HEK293 (cell line): ENCODE measurements at regions not wholly inside any gene's neighbourhood (a gene's known extent, or its start where the extent isn't known, plus 50 kb on each side); places are given as distances from the start of the nearest gene placed in this dataset.

Source experiments
- CTCF ChIA-PET: fragments of 350-600 bp; formaldehyde crosslinking; extraction: SDS; loops from one replicate; lab custom pipeline; 2021; ENCODE audit warnings: antibody characterized with exemption; lab: Yijun Ruan, JAX
- POLR2A ChIA-PET: fragments of 300-600 bp; formaldehyde crosslinking; extraction: SDS; loops from one replicate; lab custom pipeline; 2020; ENCODE audit warnings: antibody characterized with exemption, inconsistent platforms; lab: Yijun Ruan, JAX
- H3K27ac ChIP-seq: fragments of 200-500 bp; sonication (Bioruptor generic); 2 replicates; pipeline ENCODE4 v1.5.1; 2014; ENCODE audit warnings: low read depth, low read length, control low read depth, inconsistent platforms; ENCODE audit errors: extremely low read depth
- H3K36me3 ChIP-seq, 2 experiments: fragments of 200-500 bp in 1 of 2; sonication (Bioruptor generic) in 1 of 2; 1 replicate in 1 of 2; 2 replicates in 1 of 2; pipeline ENCODE4 v1.5.1; 2014 to 2017; ENCODE audit warnings: inconsistent platforms in 2 of 2, low read length in 2 of 2; ENCODE audit not compliant: control insufficient read depth in 2 of 2, insufficient read depth in 1 of 2
- H3K4me1 ChIP-seq: fragments of 200-500 bp; sonication (Bioruptor generic); 2 replicates; pipeline ENCODE4 v1.5.1; 2014; ENCODE audit warnings: mild to moderate bottlenecking, low read length, inconsistent platforms; ENCODE audit not compliant: control insufficient read depth, insufficient read depth
- H3K4me3 ChIP-seq: 2 replicates; pipeline ENCODE4 v1.5.1; 2011; ENCODE audit warnings: low read depth, mild to moderate bottlenecking, control low read depth, low read length, moderate library complexity
- H3K9me3 ChIP-seq: fragments of 200-500 bp; sonication (Bioruptor generic); 2 replicates; pipeline ENCODE4 v1.5.1; 2014; ENCODE audit warnings: low read depth, low read length, inconsistent platforms; ENCODE audit not compliant: control insufficient read depth, insufficient read depth
- EGR2 ChIP-seq: fragments of 450-650 bp; formaldehyde crosslinking; IDR thresholded peaks from 2 replicates; pipeline ENCODE4 v1.5.1; 2016; ENCODE audit warnings: low read depth, missing biosample characterization, missing genetic modification characterization
- FEZF1 ChIP-seq: fragments of 450-650 bp; formaldehyde crosslinking; IDR thresholded peaks from 2 replicates; pipeline ENCODE4 v1.5.1; 2016; ENCODE audit warnings: missing biosample characterization, missing genetic modification characterization
- GLI2 ChIP-seq: fragments of 450-650 bp; formaldehyde crosslinking; IDR thresholded peaks from 2 replicates; pipeline ENCODE4; 2017; ENCODE audit warnings: missing biosample characterization, missing genetic modification characterization, low read depth, borderline replicate concordance
- IKZF3 ChIP-seq: fragments of 450-650 bp; IDR thresholded peaks from 2 replicates; pipeline ENCODE4 v1.5.0; 2018; ENCODE audit warnings: missing biosample characterization, mild to moderate bottlenecking, missing genetic modification characterization, moderate library complexity
- KLF10 ChIP-seq: fragments of 450-650 bp; IDR thresholded peaks from 2 replicates; pipeline ENCODE4 v1.5.1; 2018; ENCODE audit warnings: missing biosample characterization, mild to moderate bottlenecking, missing genetic modification characterization
- OSR2 ChIP-seq: fragments of 450-650 bp; formaldehyde crosslinking; IDR thresholded peaks from 2 replicates; pipeline ENCODE4 v1.5.1; 2016; ENCODE audit warnings: missing biosample characterization, missing genetic modification characterization
- PRDM10 ChIP-seq: fragments of 450-650 bp; formaldehyde crosslinking; IDR thresholded peaks from 2 replicates; pipeline ENCODE4 v1.5.1; 2016; ENCODE audit warnings: missing biosample characterization, missing genetic modification characterization
- PRDM6 ChIP-seq: fragments of 450-650 bp; formaldehyde crosslinking; IDR thresholded peaks from 2 replicates; pipeline ENCODE4 v1.5.1; 2017; ENCODE audit warnings: missing biosample characterization, missing genetic modification characterization
- RBAK ChIP-seq: fragments of 450-650 bp; formaldehyde crosslinking; IDR thresholded peaks from 2 replicates; pipeline ENCODE4 v1.5.1; 2016; ENCODE audit warnings: missing biosample characterization, missing genetic modification characterization
- ZEB2 ChIP-seq: fragments of 450-650 bp; formaldehyde crosslinking; IDR thresholded peaks from 2 replicates; pipeline ENCODE4 v1.5.1; 2016; ENCODE audit warnings: missing biosample characterization, missing genetic modification characterization
- ZFHX2 ChIP-seq: fragments of 450-650 bp; formaldehyde crosslinking; conservative IDR thresholded peaks from 2 replicates; pipeline ENCODE4 v1.5.1; 2016; ENCODE audit warnings: missing biosample characterization, missing genetic modification characterization
- ZFP69B ChIP-seq: fragments of 450-650 bp; formaldehyde crosslinking; IDR thresholded peaks from 2 replicates; pipeline ENCODE4 v1.5.1; 2016; ENCODE audit warnings: missing biosample characterization, missing genetic modification characterization
- ZIC2 ChIP-seq: fragments of 450-650 bp; formaldehyde crosslinking; IDR thresholded peaks from 2 replicates; pipeline ENCODE4 v1.5.1; 2016; ENCODE audit warnings: missing biosample characterization, missing genetic modification characterization
- ZNF174 ChIP-seq: fragments of 450-650 bp; formaldehyde crosslinking; IDR thresholded peaks from 2 replicates; pipeline ENCODE4 v1.5.0; 2017; ENCODE audit warnings: missing biosample characterization, mild to moderate bottlenecking, missing genetic modification characterization
- ZNF24 ChIP-seq: fragments of 450-650 bp; formaldehyde crosslinking; IDR thresholded peaks from 2 replicates; pipeline ENCODE4 v1.5.1; 2016; ENCODE audit warnings: missing biosample characterization, missing genetic modification characterization
- ZNF266 ChIP-seq: fragments of 450-650 bp; formaldehyde crosslinking; IDR thresholded peaks from 2 replicates; pipeline ENCODE4 v1.5.1; 2016; ENCODE audit warnings: missing biosample characterization, missing genetic modification characterization, low read depth
- ZNF549 ChIP-seq: fragments of 450-650 bp; IDR thresholded peaks from 2 replicates; pipeline ENCODE4 v1.5.1; 2018; ENCODE audit warnings: missing biosample characterization, missing genetic modification characterization, mild to moderate bottlenecking, inconsistent platforms, moderate library complexity
- ZNF626 ChIP-seq: fragments of 450-650 bp; sonication (Bioruptor Pico); formaldehyde crosslinking; IDR thresholded peaks from 2 replicates; pipeline ENCODE4 v1.5.1; 2018; ENCODE audit warnings: missing biosample characterization, missing genetic modification characterization, inconsistent platforms
- ZNF645 ChIP-seq: fragments of 450-650 bp; formaldehyde crosslinking; IDR thresholded peaks from 2 replicates; pipeline ENCODE4; 2016; ENCODE audit warnings: missing biosample characterization, missing genetic modification characterization
- ZNF664 ChIP-seq: fragments of 450-650 bp; formaldehyde crosslinking; IDR thresholded peaks from 2 replicates; pipeline ENCODE4 v1.5.1; 2016; ENCODE audit warnings: missing biosample characterization, missing genetic modification characterization
- ZNF701 ChIP-seq: fragments of 450-650 bp; formaldehyde crosslinking; IDR thresholded peaks from 2 replicates; pipeline ENCODE4 v1.5.1; 2016; ENCODE audit warnings: missing biosample characterization, missing genetic modification characterization
- ZNF843 ChIP-seq: fragments of 450-650 bp; formaldehyde crosslinking; IDR thresholded peaks from 2 replicates; pipeline ENCODE4 v1.5.1; 2016; ENCODE audit warnings: missing biosample characterization, missing genetic modification characterization
- ZXDB ChIP-seq: fragments of 450-650 bp; formaldehyde crosslinking; IDR thresholded peaks from 2 replicates; pipeline ENCODE4 v1.5.1; 2016; ENCODE audit warnings: missing biosample characterization, missing genetic modification characterization

- H3K36me3 ChIP-seq = no peaks in the 10 kb centered on the region
- H3K27ac ChIP-seq = no peak overlapping the region
- TF ChIP-seq ZNF174 (tag by site-specific recombination) (no peak), ZNF549 (tag by site-specific recombination) (no peak), PRDM6 (tag by site-specific recombination) (no peak), ZNF266 (tag by site-specific recombination) (no peak), ZNF24 (no peak), RBAK (tag by site-specific recombination) (no peak)
- POLR2A ChIA-PET = no interaction called here
- no peaks in the 10 kb centered on the region for H3K4me1 ChIP-seq
- H3K9me3 ChIP-seq = no peaks in the 10 kb centered on the region
- CTCF ChIA-PET = no interaction called here
- no peak overlapping the region for H3K4me3 ChIP-seq
Observed at GRCh38 chr11:109775686-109776085, 317.5 kb upstream of the ZC3H12C start.

- no peak overlapping the region for H3K27ac ChIP-seq
- ChIA-PET POLR2A (no interaction called here), CTCF (interaction anchor here (0.7 kb wide), 1 partner anchor 54 kb away, joined by 3 read pairs; no protein-coding TSS in a partner anchor)
- H3K36me3 ChIP-seq = no peaks in the 10 kb centered on the region
- no peak overlapping the region for H3K4me3 ChIP-seq
- H3K4me1 ChIP-seq = no peaks in the 10 kb centered on the region; the same call in 1 of the 2 replicates
- peak; percentile 62; the same call in 1 of the 2 replicates for TF ChIP-seq ZNF24
- peak; percentile 49; the same call in 1 of the 2 replicates for TF ChIP-seq ZFP69B (tag by site-specific recombination)
- TF ChIP-seq ZXDB (tag by site-specific recombination) = 0 out of 2 replicates have a peak, but pooled peaks have one; percentile 22
- no peak for TF ChIP-seq ZNF664 (tag by site-specific recombination)
- 0 out of 2 replicates have a peak, but pooled peaks have one; percentile 44 for TF ChIP-seq ZNF843 (tag by site-specific recombination)
- peak; percentile 90 for TF ChIP-seq ZIC2
- TF ChIP-seq ZNF701 (tag by site-specific recombination) = no peak
- TF ChIP-seq OSR2 (tag by site-specific recombination) = peak; percentile 61; the same call in 1 of the 2 replicates
- peak; percentile 54 for TF ChIP-seq ZFHX2 (tag by site-specific recombination)
- 0 out of 2 replicates have a peak, but pooled peaks have one; percentile 25 for TF ChIP-seq EGR2 (tag by site-specific recombination)
- 0 out of 2 replicates have a peak, but pooled peaks have one; percentile 11 for TF ChIP-seq GLI2
- TF ChIP-seq IKZF3 = peak; percentile 40; the same call in 1 of the 2 replicates
- TF ChIP-seq ZNF626 = no peak
- TF ChIP-seq ZEB2 = peak; percentile 51; the same call in 1 of the 2 replicates
- peak; percentile 72 for TF ChIP-seq FEZF1 (tag by site-specific recombination)
- TF ChIP-seq ZNF645 (tag by site-specific recombination) = no peak
- TF ChIP-seq KLF10 = peak; percentile 40; the same call in 1 of the 2 replicates
- TF ChIP-seq PRDM10 = peak; percentile 79
- H3K9me3 ChIP-seq = no peaks in the 10 kb centered on the region
Observed at GRCh38 chr11:109783014-109783413, 310.2 kb upstream of the ZC3H12C start.
